Neural progenitor cell (in vitro differentiated cells): ENCODE measurements at regions not wholly inside any gene's neighbourhood (a gene's known extent, or its start where the extent isn't known, plus 50 kb on each side); places are given as distances from the start of the nearest gene placed in this dataset.
A peak's percentile ranks its signal among the peaks of the same experiment; 100 is the strongest.

Source experiments
- DNase-seq: peaks from one replicate; pipeline ENCODE4 v3.0.0-alpha.2; 2016; ENCODE audit warnings: low spot score
- H2AFZ ChIP-seq: fragments of 200-600 bp; sonication (generic); replicated peaks from 2 replicates; pipeline ENCODE4 v1.6.1; 2016; ENCODE audit warnings: antibody characterized with exemption
- H3F3A ChIP-seq: fragments of 200-600 bp; sonication (generic); 2 replicates; pipeline ENCODE4 v1.6.1; 2016; ENCODE audit warnings: antibody characterized with exemption, low read depth
- H3K27ac ChIP-seq: fragments of 200-600 bp; sonication (generic); 2 replicates; pipeline ENCODE4 v1.5.1; 2016; ENCODE audit warnings: mild to moderate bottlenecking
- H3K27me3 ChIP-seq: fragments of 200-600 bp; sonication (generic); 2 replicates; pipeline ENCODE4 v1.6.1; 2016; ENCODE audit warnings: mild to moderate bottlenecking, moderate library complexity
- H3K36me3 ChIP-seq: fragments of 200-600 bp; sonication (generic); 2 replicates; pipeline ENCODE4 v1.5.1; 2016
- H3K4me1 ChIP-seq: fragments of 200-600 bp; sonication (generic); 2 replicates; pipeline ENCODE4 v1.6.1; 2016; ENCODE audit warnings: mixed run types
- H3K4me2 ChIP-seq: fragments of 200-600 bp; sonication (generic); 2 replicates; pipeline ENCODE4 v1.6.1; 2016
- H3K4me3 ChIP-seq: fragments of 200-600 bp; sonication (generic); 2 replicates; pipeline ENCODE4 v1.5.1; 2016
- H3K79me2 ChIP-seq: fragments of 200-600 bp; sonication (generic); 2 replicates; pipeline ENCODE4 v1.6.1; 2016; ENCODE audit warnings: low read depth
- H3K9ac ChIP-seq: fragments of 200-600 bp; sonication (generic); 2 replicates; pipeline ENCODE4 v1.6.1; 2016
- H3K9me3 ChIP-seq: fragments of 200-600 bp; sonication (generic); 2 replicates; pipeline ENCODE4 v1.5.1; 2016; ENCODE audit warnings: low read depth
- H4K20me1 ChIP-seq: fragments of 200-600 bp; sonication (generic); 2 replicates; pipeline ENCODE4 v1.6.1; 2016; ENCODE audit warnings: low read depth
- H3K27ac Mint-ChIP-seq: 3 replicates; pipeline ENCODE4 v1.8.0; 2021; ENCODE audit warnings: mixed read lengths
- H3K27me3 Mint-ChIP-seq: 2 replicates; pipeline ENCODE4 v1.8.0; 2022; ENCODE audit warnings: low read depth, mild to moderate bottlenecking, inconsistent platforms, moderate library complexity, mixed read lengths; ENCODE audit not compliant: insufficient read depth
- H3K36me3 Mint-ChIP-seq: 3 replicates; pipeline ENCODE4 v1.8.0; 2021; ENCODE audit warnings: mixed read lengths
- H3K4me1 Mint-ChIP-seq: 3 replicates; pipeline ENCODE4 v1.8.0; 2021; ENCODE audit warnings: mixed read lengths
- H3K4me3 Mint-ChIP-seq: 3 replicates; pipeline ENCODE4 v1.8.0; 2021; ENCODE audit warnings: mild to moderate bottlenecking, moderate library complexity, mixed read lengths
- H3K9me3 Mint-ChIP-seq: 3 replicates; pipeline ENCODE4 v1.8.0; 2020; ENCODE audit warnings: mixed read lengths
- EZH2 ChIP-seq: fragments of 200-600 bp; sonication (generic); IDR thresholded peaks from 2 replicates; pipeline ENCODE4 v1.6.1; 2017; ENCODE audit warnings: antibody characterized with exemption, mild to moderate bottlenecking, moderate library complexity
- EZH2phosphoT487 ChIP-seq: fragments of 200-600 bp; sonication (generic); IDR thresholded peaks from 2 replicates; pipeline ENCODE4 v1.6.1; 2017; ENCODE audit warnings: antibody characterized with exemption
- TF ChIP-seq, protein P1 (sequence below): fragments of 200-600 bp; sonication (generic); IDR thresholded peaks from 2 replicates; pipeline ENCODE4 v1.5.1; 2017; ENCODE audit warnings: antibody characterized with exemption, mild to moderate bottlenecking

DNA sequence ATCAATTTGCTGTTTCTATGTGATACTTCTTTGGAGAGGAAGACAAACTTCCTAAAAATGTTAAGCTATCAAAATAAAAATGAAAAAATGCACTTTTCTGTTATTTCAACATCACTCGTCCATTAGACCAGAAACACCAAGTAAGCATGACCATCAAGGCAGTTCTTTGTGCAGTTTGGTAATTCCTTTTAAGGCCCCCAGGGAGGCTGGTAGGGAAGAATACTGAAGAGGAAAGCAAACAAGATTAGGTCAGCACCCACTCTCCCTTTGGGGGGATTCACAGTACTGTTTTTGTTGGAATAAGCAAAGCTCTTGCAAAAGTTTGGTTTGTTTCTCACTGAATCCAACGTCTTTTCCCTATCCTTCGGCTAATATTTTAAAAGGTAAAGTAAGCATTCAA is 206.8 kb upstream of the SLC35B3 start:
- TF ChIP-seq EZH2phosphoT487: no peak
- no peak for TF ChIP-seq EZH2
- TF ChIP-seq, protein P1, sequence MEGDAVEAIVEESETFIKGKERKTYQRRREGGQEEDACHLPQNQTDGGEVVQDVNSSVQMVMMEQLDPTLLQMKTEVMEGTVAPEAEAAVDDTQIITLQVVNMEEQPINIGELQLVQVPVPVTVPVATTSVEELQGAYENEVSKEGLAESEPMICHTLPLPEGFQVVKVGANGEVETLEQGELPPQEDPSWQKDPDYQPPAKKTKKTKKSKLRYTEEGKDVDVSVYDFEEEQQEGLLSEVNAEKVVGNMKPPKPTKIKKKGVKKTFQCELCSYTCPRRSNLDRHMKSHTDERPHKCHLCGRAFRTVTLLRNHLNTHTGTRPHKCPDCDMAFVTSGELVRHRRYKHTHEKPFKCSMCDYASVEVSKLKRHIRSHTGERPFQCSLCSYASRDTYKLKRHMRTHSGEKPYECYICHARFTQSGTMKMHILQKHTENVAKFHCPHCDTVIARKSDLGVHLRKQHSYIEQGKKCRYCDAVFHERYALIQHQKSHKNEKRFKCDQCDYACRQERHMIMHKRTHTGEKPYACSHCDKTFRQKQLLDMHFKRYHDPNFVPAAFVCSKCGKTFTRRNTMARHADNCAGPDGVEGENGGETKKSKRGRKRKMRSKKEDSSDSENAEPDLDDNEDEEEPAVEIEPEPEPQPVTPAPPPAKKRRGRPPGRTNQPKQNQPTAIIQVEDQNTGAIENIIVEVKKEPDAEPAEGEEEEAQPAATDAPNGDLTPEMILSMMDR: no peak
- peaks cover 5% of the 10 kb centered on the region for H3K9me3 Mint-ChIP-seq
- H3K4me2 ChIP-seq: peak overlapping the region; percentile 49
- H3K27me3 ChIP-seq: no peaks in the 10 kb centered on the region
- H2AFZ ChIP-seq: no peak overlapping the region
- H3K9ac ChIP-seq: no peak overlapping the region
- H3K27me3 Mint-ChIP-seq: peaks cover 2% of the 10 kb centered on the region
- H3K4me1 Mint-ChIP-seq: peaks cover 6% of the 10 kb centered on the region
- no peaks in the 10 kb centered on the region for H4K20me1 ChIP-seq
- peak; percentile 18 for DNase-seq
- H3F3A ChIP-seq: no peaks in the 10 kb centered on the region
- H3K4me3 Mint-ChIP-seq: no peak overlapping the region
- H3K27ac Mint-ChIP-seq: no peak overlapping the region
- no peaks in the 10 kb centered on the region for H3K36me3 Mint-ChIP-seq
- H3K36me3 ChIP-seq: no peaks in the 10 kb centered on the region
- no peaks in the 10 kb centered on the region for H3K79me2 ChIP-seq
- no peaks in the 10 kb centered on the region for H3K9me3 ChIP-seq
- H3K27ac ChIP-seq: no peak overlapping the region
- H3K4me1 ChIP-seq: peaks cover 11% of the 10 kb centered on the region
- H3K4me3 ChIP-seq: no peak overlapping the region

DNA sequence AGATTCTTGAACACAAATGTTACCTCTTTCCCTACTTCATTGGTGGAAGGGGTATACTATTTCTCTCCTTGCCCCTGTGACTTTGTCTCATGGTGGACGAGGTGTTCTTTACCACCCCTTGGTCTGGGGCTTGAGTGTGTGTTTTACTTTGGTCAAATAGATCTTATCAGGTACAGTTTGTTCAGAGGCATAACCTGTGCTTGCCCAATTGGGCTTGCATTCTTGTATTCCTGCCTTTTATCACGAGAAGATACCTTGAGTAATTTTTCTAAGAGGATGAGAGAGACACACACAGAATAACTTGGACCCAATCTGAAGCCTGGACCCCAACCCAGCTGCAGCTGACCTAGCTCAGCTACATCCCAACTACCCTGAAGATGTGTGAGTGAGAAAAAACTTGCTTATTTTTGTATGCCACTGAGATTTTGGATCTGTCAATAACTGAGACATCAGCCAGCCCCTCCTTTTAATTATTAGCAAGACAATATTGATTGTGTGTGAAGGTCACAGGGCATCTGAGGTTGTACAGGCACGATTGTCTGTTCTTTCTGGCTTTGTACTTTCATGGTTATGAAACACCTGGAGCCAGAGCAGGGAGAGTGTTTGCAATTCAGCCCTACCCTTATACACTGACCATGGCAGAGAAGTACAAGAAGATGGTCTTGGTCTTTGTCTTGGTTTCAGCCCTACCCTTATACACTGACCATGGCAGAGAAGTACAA is 204.7 kb upstream of the SLC35B3 start:
- no peaks in the 10 kb centered on the region for H3K27me3 ChIP-seq
- H3K79me2 ChIP-seq: no peaks in the 10 kb centered on the region
- H3K36me3 Mint-ChIP-seq: no peaks in the 10 kb centered on the region
- no peaks in the 10 kb centered on the region for H3K36me3 ChIP-seq
- no peaks in the 10 kb centered on the region for H3K27me3 Mint-ChIP-seq
- H3K4me1 ChIP-seq: peaks cover 11% of the 10 kb centered on the region
- no peak overlapping the region for H3K4me3 Mint-ChIP-seq
- no peak overlapping the region for H3K4me3 ChIP-seq
- H3K4me1 Mint-ChIP-seq: peaks cover 6% of the 10 kb centered on the region
- no peaks in the 10 kb centered on the region for H3K9me3 ChIP-seq
- H3K9me3 Mint-ChIP-seq: peaks cover 4% of the 10 kb centered on the region
- H3F3A ChIP-seq: no peaks in the 10 kb centered on the region
- no peaks in the 10 kb centered on the region for H4K20me1 ChIP-seq
- H3K27ac ChIP-seq: no peak overlapping the region
- H3K9ac ChIP-seq: no peak overlapping the region
- no peak overlapping the region for H3K4me2 ChIP-seq
- H2AFZ ChIP-seq: no peak overlapping the region
- H3K27ac Mint-ChIP-seq: no peak overlapping the region
- TF ChIP-seq, protein P1: no peak
- no peak for TF ChIP-seq EZH2
- no peak for TF ChIP-seq EZH2phosphoT487
- no peak for DNase-seq

DNA sequence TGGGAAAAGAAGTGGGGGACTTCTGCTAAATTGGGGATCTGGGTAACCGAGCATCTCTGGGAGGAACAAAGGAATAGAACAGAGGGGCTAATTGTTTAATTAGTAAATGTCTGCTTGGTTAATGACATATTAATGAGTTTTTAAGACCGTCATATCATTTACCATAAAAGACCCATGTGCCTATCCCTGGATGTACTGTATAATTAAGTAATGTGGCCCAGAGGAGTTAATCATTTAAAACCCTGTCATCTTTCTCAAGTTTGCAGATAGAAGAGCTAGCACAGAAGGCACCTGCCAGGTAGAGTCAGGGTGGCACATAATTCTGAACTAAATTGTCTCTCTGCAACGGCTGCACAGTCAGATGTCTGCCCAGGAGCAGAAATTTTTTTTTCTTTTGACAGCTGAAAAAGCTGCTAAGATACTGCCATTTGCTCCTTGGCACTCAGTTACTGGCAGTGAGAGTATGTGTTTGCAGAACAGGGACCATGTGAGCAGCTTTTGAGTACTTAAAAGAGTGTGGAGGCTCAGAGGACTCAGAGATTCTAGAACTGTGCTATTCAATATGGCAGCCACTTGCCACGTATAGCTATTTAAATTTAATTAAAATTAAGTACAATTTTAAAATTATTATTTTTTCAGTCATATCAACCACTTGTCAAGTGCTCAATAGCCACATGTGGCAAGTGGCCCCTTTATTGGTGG is 202.7 kb upstream of the SLC35B3 start:
- Histone ChIP-seq H3K79me2 (no peaks in the 10 kb centered on the region), H3K36me3 (no peaks in the 10 kb centered on the region), H3K27ac (no peak overlapping the region), H4K20me1 (no peaks in the 10 kb centered on the region), H3K4me1 (peaks cover 20% of the 10 kb centered on the region), H3K9me3 (no peaks in the 10 kb centered on the region), H3K9ac (no peak overlapping the region), H2AFZ (no peak overlapping the region), H3K4me2 (no peak overlapping the region), H3K4me3 (no peak overlapping the region), H3F3A (no peaks in the 10 kb centered on the region), H3K27me3 (no peaks in the 10 kb centered on the region)
- no peak overlapping the region for H3K4me3 Mint-ChIP-seq
- no peak overlapping the region for H3K27ac Mint-ChIP-seq
- peaks cover 13% of the 10 kb centered on the region for H3K4me1 Mint-ChIP-seq
- no peaks in the 10 kb centered on the region for H3K36me3 Mint-ChIP-seq
- no peak for DNase-seq
- H3K9me3 Mint-ChIP-seq: no peaks in the 10 kb centered on the region
- H3K27me3 Mint-ChIP-seq: no peaks in the 10 kb centered on the region
- no peak for TF ChIP-seq EZH2
- TF ChIP-seq, protein P1: no peak
- no peak for TF ChIP-seq EZH2phosphoT487
